ENCODE measurements at regions not wholly inside any gene's neighbourhood (a gene's known extent, or its start where the extent isn't known, plus 50 kb on each side); places are given as distances from the start of the nearest gene placed in this dataset.

- no peak for TF ChIP-seq Cebpa-rat (IDR thresholded peaks at IDR 0.05)
- Histone ChIP-seq H3K4me2 (no peak overlapping the region), H3K27me3 (no peaks in the 10 kb centered on the region), H3K9ac (no peak overlapping the region), H3K27ac (no peak overlapping the region), H3K4me3 (no peak overlapping the region), H3K9me3 (peaks cover 4% of the 10 kb centered on the region; the same call in 1 of the 2 replicates), H4K20me1 (no peaks in the 10 kb centered on the region), H3K4me1 (peaks cover 23% of the 10 kb centered on the region), H3K36me3 (no peaks in the 10 kb centered on the region)
Measured at GRCh38 chr2:129752686-129753085, 226.8 kb upstream of the RAB6C start.

DNA sequence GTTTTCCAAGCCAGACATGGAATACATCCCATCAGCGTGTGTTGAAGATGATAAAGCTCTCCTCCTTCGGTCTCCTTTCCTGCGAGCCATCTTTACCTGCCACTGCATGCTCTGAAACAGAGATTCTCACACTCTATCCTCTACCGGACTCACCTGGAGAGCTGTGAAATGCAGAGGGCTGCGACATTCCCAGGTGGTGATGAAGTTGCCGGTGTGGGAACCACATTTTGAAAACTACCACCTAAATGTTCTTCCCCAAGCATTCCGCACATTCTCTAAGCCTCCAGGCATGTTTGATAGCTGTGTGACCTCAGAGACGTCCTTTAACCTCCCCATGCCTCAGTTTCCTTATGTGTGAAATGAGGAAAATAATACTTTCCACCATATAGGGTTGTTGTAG, 226.2 kb upstream of the RAB6C start:
- TF ChIP-seq Cebpa-rat (IDR thresholded peaks at IDR 0.05) = no peak
- no peak overlapping the region for H3K9ac ChIP-seq
- H3K4me2 ChIP-seq = no peak overlapping the region
- no peaks in the 10 kb centered on the region for H4K20me1 ChIP-seq
- peaks cover 4% of the 10 kb centered on the region; the same call in 1 of the 2 replicates for H3K9me3 ChIP-seq
- H3K27ac ChIP-seq = no peak overlapping the region
- H3K36me3 ChIP-seq = no peaks in the 10 kb centered on the region
- peaks cover 23% of the 10 kb centered on the region for H3K4me1 ChIP-seq
- H3K27me3 ChIP-seq = no peaks in the 10 kb centered on the region
- H3K4me3 ChIP-seq = no peak overlapping the region

DNA sequence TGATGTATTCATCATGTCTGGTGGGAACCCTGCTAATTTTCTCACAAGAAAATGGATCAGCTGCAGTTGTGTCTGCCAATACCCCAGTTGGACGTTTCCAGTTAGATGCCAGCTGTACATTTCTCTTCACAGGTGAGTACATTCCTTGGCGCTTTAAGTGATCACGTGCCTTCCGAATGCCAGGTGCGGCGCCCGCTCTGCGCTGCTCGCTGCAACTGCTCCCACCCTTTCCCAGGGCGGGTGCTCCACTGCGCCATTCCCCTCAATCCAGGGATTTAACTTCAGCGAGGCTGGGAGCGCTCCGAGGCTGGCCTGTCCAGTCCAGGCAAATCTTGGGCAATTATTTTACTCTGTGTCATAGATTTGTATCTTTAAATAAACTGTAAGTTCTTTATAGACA, 225.0 kb upstream of the RAB6C start:
- no peak for TF ChIP-seq Cebpa-rat (IDR thresholded peaks at IDR 0.05)
- H3K27ac ChIP-seq = no peak overlapping the region
- H3K9me3 ChIP-seq = peaks cover 4% of the 10 kb centered on the region; the same call in 1 of the 2 replicates
- H3K4me1 ChIP-seq = peaks cover 30% of the 10 kb centered on the region
- no peaks in the 10 kb centered on the region for H3K36me3 ChIP-seq
- H4K20me1 ChIP-seq = no peaks in the 10 kb centered on the region
- no peak overlapping the region for H3K4me2 ChIP-seq
- H3K9ac ChIP-seq = no peak overlapping the region
- H3K27me3 ChIP-seq = no peaks in the 10 kb centered on the region
- no peak overlapping the region for H3K4me3 ChIP-seq

GRCh38 chr2:129754831-129755230, 224.6 kb upstream of the RAB6C start:
- Histone ChIP-seq H3K4me3 (no peak overlapping the region), H3K4me1 (peaks cover 30% of the 10 kb centered on the region), H3K36me3 (no peaks in the 10 kb centered on the region), H4K20me1 (no peaks in the 10 kb centered on the region), H3K27me3 (no peaks in the 10 kb centered on the region), H3K4me2 (no peak overlapping the region), H3K27ac (no peak overlapping the region), H3K9me3 (peaks cover 4% of the 10 kb centered on the region; the same call in 1 of the 2 replicates), H3K9ac (no peak overlapping the region)
- no peak for TF ChIP-seq Cebpa-rat (IDR thresholded peaks at IDR 0.05)

GRCh38 chr2:129755786-129756185, 223.7 kb upstream of the RAB6C start:
- Histone ChIP-seq H3K36me3 (no peaks in the 10 kb centered on the region), H3K4me3 (no peak overlapping the region), H3K9ac (no peak overlapping the region), H3K27ac (no peak overlapping the region), H3K4me1 (peaks cover 30% of the 10 kb centered on the region), H3K9me3 (no peaks in the 10 kb centered on the region), H4K20me1 (no peaks in the 10 kb centered on the region), H3K27me3 (no peaks in the 10 kb centered on the region), H3K4me2 (no peak overlapping the region)
- TF ChIP-seq Cebpa-rat (IDR thresholded peaks at IDR 0.05) = no peak

DNA sequence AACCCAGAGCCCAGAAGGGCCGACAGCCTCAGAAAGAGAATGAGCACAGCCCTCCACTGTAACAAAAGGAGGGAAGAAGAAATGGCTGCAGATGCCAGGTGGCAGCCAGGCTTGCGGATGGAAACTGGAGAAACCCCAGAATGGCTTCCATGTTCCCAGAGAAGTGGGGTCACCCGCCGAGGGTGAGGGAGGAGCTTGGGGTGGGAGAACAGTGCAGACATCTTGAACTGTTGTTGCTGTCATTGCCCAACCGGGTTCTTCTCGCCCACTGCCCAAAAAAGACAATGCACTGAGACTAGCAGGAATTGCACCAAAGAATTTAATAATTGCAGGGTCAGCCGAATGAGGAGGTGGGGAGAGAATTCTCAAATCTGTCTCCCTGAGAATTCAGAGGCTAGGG, 223.2 kb upstream of the RAB6C start:
- H3K27ac ChIP-seq = no peak overlapping the region
- H3K27me3 ChIP-seq = no peaks in the 10 kb centered on the region
- no peak overlapping the region for H3K4me3 ChIP-seq
- no peak overlapping the region for H3K9ac ChIP-seq
- no peak overlapping the region for H3K4me2 ChIP-seq
- no peak for TF ChIP-seq Cebpa-rat (IDR thresholded peaks at IDR 0.05)
- H4K20me1 ChIP-seq = no peaks in the 10 kb centered on the region
- no peaks in the 10 kb centered on the region for H3K9me3 ChIP-seq
- H3K36me3 ChIP-seq = no peaks in the 10 kb centered on the region
- peaks cover 30% of the 10 kb centered on the region for H3K4me1 ChIP-seq

DNA sequence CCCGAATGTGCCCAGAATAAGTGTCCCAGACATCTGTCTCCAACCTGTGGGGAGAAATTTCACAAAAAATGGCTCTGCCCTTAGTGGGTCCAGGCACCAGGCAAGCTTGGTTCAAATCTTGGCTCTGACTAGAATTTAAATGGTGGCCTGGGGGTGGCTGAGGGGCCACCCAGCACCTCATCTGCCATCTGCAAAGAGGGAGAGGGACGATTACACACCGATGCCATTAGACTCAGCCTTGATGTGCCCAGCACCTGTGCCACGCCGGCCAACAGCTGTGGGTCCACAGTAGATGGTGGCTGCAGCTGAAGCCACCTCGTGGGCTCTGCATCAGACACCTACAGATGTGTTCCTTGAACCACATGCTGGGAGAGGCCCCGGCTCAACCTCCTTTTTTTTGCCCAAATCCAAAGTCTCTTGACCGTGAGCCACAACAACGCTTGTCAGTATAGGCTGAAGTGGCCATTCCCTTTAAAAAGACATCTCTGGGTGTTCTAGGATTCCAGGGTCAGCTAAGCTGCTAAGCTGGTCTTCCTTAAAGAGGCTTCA, 222.0 kb upstream of the RAB6C start:
- no peaks in the 10 kb centered on the region for H3K36me3 ChIP-seq
- peaks cover 32% of the 10 kb centered on the region for H3K4me1 ChIP-seq
- H4K20me1 ChIP-seq = no peaks in the 10 kb centered on the region
- H3K4me2 ChIP-seq = peak overlapping the region; percentile 78
- H3K9me3 ChIP-seq = no peaks in the 10 kb centered on the region
- no peak for TF ChIP-seq Cebpa-rat (IDR thresholded peaks at IDR 0.05)
- H3K27me3 ChIP-seq = no peaks in the 10 kb centered on the region
- no peak overlapping the region for H3K9ac ChIP-seq
- H3K4me3 ChIP-seq = no peak overlapping the region
- H3K27ac ChIP-seq = no peak overlapping the region

DNA sequence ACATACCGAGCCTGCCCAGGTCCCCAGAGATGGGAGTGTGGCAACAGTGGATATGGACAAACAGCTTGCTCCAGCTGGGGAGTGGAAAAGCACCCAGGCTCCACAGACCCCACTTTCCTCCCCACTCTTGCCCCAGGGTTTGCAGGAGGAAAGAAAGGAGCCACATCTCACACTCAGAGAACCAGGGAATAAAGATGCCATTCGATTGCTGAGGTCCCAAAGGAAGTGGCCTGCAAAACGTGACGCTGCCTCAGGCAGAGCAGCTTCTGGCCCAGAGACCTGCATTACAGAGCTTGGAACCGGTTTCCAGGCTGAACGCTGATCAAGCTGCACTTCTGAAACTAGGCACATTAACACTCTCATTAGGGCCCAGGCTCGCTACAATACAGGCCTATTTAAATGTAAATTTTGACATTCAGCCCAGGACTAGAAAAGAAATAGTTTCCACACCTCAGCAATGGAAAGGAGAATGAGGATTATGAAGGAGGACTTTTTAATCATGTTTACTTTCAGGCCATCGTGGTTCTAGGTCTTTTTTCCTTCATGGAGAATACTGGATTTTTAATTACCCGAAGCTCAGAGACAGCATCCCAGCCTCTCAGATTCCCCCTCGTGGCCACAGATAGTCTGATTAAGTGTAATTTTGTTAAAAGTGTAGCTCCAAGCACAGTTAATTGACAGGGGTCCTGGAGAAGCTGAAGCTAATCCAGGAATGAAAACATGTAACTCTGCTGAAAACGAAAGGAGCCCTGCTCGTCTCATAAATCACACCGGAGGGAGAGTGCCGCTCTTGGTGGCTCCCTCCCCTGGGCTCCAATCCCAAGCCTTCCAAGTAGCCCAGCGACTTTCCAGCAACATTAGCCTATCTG, 221.3 kb upstream of the RAB6C start:
- peak overlapping the region; percentile 23; the same call in 1 of the 2 replicates for H3K27ac ChIP-seq
- H3K4me3 ChIP-seq = 0 out of 2 replicates have a peak overlapping the region, but pooled peaks have one; percentile 25
- peak overlapping the region; percentile 26; the same call in 1 of the 2 replicates for H3K9ac ChIP-seq

GRCh38 chr2:129758784-129759471, 220.5 kb upstream of the RAB6C start:
- Histone ChIP-seq H3K9ac (peak overlapping the region; percentile 26; the same call in 1 of the 2 replicates), H4K20me1 (no peaks in the 10 kb centered on the region), H3K4me1 (peaks cover 43% of the 10 kb centered on the region), H3K27me3 (no peaks in the 10 kb centered on the region), H3K9me3 (no peaks in the 10 kb centered on the region), H3K27ac (peak overlapping the region; percentile 23; the same call in 1 of the 2 replicates), H3K4me2 (peak overlapping the region; percentile 78), H3K4me3 (0 out of 2 replicates have a peak overlapping the region, but pooled peaks have one; percentile 25), H3K36me3 (no peaks in the 10 kb centered on the region)
- no peak for TF ChIP-seq Cebpa-rat (IDR thresholded peaks at IDR 0.05)

More for the DNA sequence above, 221.3 kb upstream of the RAB6C start:
- peak overlapping the region; percentile 78 for H3K4me2 ChIP-seq
- H4K20me1 ChIP-seq = no peaks in the 10 kb centered on the region
- no peaks in the 10 kb centered on the region for H3K36me3 ChIP-seq
- no peaks in the 10 kb centered on the region for H3K27me3 ChIP-seq
- H3K4me1 ChIP-seq = peaks cover 39% of the 10 kb centered on the region
- no peaks in the 10 kb centered on the region for H3K9me3 ChIP-seq
- no peak for TF ChIP-seq Cebpa-rat (IDR thresholded peaks at IDR 0.05)

Data from BLaER1 (cell line).